Suprapubic skin (tissue), 4 donors: ENCODE measurements at regions not wholly inside any gene's neighbourhood (a gene's known extent, or its start where the extent isn't known, plus 50 kb on each side); places are given as distances from the start of the nearest gene placed in this dataset.

Experiments used
- EP300 ChIP-seq: sonication (generic); formaldehyde crosslinking; IDR thresholded peaks from one replicate; pipeline ENCODE4 v1.6.1; 2017; ENCODE audit warnings: antibody characterized with exemption
- POLR2A ChIP-seq, 2 donors: fragments of 450-650 bp; IDR thresholded peaks; one replicate each; pipeline ENCODE4 v1.6.1; 2017; ENCODE audit warnings: antibody characterized with exemption in 2 of 2, mild to moderate bottlenecking in 2 of 2, moderate library complexity in 2 of 2
- POLR2AphosphoS5 ChIP-seq, 3 donors: sonication (generic); formaldehyde crosslinking; IDR thresholded peaks; one replicate each; pipeline ENCODE4 v1.6.1; 2017; ENCODE audit warnings: antibody characterized with exemption in 3 of 3
- TF ChIP-seq, protein P1 (sequence below), 2 donors: fragments of 200-600 bp in 1 of 2; fragments of 450-650 bp in 1 of 2; sonication (generic) in 1 of 2; IDR thresholded peaks; one replicate each; pipeline ENCODE4 v1.5.1; 2016 to 2019; ENCODE audit warnings: antibody characterized with exemption in 2 of 2, mild to moderate bottlenecking in 1 of 2, moderate library complexity in 1 of 2

- no peak for TF ChIP-seq POLR2AphosphoS5 (IDR thresholded peaks at IDR 0.05)
- TF ChIP-seq, protein P1, sequence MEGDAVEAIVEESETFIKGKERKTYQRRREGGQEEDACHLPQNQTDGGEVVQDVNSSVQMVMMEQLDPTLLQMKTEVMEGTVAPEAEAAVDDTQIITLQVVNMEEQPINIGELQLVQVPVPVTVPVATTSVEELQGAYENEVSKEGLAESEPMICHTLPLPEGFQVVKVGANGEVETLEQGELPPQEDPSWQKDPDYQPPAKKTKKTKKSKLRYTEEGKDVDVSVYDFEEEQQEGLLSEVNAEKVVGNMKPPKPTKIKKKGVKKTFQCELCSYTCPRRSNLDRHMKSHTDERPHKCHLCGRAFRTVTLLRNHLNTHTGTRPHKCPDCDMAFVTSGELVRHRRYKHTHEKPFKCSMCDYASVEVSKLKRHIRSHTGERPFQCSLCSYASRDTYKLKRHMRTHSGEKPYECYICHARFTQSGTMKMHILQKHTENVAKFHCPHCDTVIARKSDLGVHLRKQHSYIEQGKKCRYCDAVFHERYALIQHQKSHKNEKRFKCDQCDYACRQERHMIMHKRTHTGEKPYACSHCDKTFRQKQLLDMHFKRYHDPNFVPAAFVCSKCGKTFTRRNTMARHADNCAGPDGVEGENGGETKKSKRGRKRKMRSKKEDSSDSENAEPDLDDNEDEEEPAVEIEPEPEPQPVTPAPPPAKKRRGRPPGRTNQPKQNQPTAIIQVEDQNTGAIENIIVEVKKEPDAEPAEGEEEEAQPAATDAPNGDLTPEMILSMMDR (IDR thresholded peaks at IDR 0.05): no peak
- no peak for TF ChIP-seq EP300
- no peak for TF ChIP-seq POLR2A (IDR thresholded peaks at IDR 0.05)
Measured at GRCh38 chr14:56498112-56498511, 81.5 kb upstream of the TMEM260 start.
